ENCODE measurements at regions not wholly inside any gene's neighbourhood (a gene's known extent, or its start where the extent isn't known, plus 50 kb on each side); places are given as distances from the start of the nearest gene placed in this dataset.
"Not testable (repeated sequence)": the region's sequence is repeated elsewhere in the genome, so short reads cannot be mapped to it uniquely, and the experiment has no call there.

DNA sequence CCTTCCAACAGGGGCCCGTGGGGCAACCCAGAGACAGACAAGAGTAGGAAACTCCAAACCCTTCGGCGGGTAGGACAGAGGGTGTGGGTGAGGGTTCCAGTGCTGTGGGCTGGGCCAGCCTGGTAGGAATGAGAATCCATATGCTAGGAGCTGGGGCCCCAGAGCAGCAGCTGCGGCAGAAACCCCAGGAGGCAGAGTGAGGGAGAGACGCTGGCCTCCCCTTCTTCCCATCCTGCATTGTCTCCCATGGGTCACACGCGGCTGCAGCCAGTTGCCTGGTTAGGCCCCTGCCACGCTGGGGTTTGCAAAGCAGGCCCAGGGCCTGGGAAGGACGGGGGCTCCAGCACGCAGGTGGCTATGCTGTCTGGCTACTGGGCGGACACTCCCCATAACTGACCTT lies 113.1 kb upstream of the CCZ1B start:
- not testable (repeated sequence) for DNase-seq

DNA sequence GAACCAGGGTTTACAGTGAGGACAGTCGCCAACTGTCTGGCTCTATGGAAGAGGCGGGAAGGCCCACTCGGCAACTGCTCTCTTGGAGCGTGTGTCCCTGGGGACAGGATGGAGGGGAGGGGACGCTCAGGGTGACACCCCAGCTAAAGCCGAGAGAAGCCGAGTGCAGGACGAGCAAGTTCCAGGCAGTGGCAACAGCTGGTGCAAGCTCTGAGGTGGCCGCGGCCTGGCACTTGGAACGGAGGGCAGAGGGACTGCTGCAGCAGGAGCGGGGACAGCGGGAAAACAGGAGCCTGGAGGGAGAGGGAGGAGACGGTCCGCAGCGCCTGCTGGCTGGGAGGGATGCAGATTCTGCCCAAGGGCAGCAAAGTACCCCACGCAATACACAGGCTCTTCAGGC lies 113.8 kb upstream of the CCZ1B start:
- DNase-seq, result not testable (repeated sequence)

DNA sequence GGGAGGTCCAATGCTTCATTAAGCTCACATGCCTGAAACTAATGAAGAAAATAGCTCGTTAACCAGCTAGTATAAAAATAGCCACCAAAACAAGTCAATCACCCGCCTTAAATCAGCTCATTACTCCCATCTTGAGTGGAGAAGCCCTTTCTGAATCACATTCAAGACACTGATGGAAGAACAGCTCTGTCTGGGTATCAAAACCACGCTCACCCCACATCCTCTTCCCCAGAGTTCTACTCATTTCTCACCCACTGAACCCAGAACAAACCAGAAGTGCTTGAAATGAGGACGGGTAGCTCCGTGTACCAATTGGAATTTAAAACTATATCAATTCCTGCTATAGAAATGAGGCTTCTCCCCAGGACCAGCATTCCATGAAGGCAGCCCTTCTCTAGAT lies 120.8 kb upstream of the CCZ1B start:
- DNase-seq, result not testable (repeated sequence)

GRCh38 chr7:6950231-6950630 lies 124.2 kb upstream of the CCZ1B start:
- DNase-seq, result not testable (repeated sequence)

DNA sequence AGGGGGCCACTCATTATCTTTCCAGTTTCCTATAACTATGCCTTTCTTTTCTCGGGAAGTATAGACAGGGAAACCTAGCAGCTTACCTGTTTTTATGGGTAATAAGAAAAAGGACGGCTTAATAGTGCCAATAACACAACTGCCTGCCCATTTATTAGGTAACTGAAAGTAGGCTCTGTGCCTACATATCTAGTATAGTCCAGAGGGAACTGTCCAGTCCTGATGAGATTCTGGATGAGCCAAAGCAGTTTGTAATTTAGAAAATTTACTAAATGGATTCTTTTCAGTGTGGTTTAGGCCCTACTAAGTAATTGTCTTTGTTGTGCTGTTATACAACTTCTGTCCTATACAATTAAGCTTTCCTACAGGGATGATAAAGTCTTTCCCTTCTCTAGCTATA lies 125.5 kb upstream of the CCZ1B start:
- not testable (repeated sequence) for DNase-seq

GRCh38 chr7:6953138-6953797 lies 127.2 kb upstream of the CCZ1B start:
- not testable (repeated sequence) for DNase-seq

DNA sequence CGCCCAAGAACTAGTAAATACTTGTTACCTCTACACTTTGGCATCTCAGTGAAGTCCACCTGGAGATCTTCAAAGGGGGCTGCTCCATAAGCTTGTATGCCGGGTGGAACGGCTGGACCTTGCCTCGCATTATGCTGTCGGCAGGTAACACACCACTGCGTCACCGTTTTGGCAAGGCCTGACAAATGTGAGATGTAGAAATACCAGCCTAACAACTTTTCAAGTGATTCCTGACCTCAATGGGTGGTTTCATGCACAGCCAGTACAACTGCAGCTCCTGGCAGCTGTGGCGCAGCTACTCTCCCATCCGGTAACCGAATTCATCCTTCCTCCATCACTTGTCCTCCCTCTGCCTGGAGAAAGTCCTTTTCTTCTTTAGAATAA lies 127.7 kb upstream of the CCZ1B start:
- not testable (repeated sequence) for DNase-seq

- not testable (repeated sequence) for DNase-seq
Measured at GRCh38 chr7:6955385-6955784, 129.3 kb upstream of the CCZ1B start.

- DNase-seq, result not testable (repeated sequence)
Measured at GRCh38 chr7:6955990-6956566, 130.0 kb upstream of the CCZ1B start.

- DNase-seq, result not testable (repeated sequence)
Measured at GRCh38 chr7:6958371-6958770, 132.3 kb upstream of the CCZ1B start.

- DNase-seq, result not testable (repeated sequence)
Measured at GRCh38 chr7:6959942-6960341, 133.9 kb upstream of the CCZ1B start.

DNA sequence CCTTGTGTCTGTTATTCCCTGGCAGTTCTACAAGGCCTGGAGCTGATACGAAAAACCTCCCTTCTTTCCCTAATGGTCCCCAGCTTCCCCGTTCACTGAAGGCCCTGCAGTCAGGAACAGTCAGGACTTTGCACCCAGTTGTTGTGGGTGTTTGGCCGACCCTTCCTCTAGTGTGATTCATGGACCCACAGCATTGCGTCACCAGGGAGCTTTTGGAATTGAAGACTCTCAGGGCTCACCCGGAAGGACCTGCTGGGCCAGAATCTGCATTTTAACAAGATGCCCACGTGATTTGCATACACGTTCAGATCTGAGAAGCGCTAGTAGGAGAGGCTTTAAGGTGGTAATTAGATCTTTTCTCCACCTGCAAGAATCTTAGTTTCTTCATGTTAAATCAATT lies 136.8 kb upstream of the CCZ1B start:
- DNase-seq, result not testable (repeated sequence)

GRCh38 chr7:6965051-6965450 lies 139.0 kb upstream of the CCZ1B start:
- DNase-seq, result peak; percentile 62 to 67

GRCh38 chr7:6970180-6970579 lies 144.1 kb upstream of the CCZ1B start:
- DNase-seq, result not testable (repeated sequence)

DNA sequence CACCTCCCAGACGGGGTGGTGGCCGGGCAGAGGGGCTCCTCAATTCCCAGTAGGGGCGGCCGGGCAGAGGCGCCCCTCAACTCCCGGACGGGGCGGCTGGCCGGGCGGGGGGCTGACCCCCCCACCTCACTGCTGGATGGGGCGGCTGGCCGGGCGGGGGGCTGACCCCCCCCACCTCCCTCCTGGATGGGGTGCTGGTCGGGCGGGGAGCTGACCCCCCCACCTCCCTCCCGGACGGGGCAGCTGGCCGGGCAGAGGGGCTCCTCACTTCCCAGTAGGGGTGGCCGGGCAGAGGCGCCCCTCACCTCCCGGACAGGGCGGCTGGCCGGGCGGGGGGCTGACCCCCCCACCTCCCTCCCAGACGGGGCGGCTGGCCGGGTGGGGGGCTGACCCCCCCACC lies 148.8 kb upstream of the CCZ1B start:
- DNase-seq, result not testable (repeated sequence)

GRCh38 chr7:6975346-6975745 lies 149.3 kb upstream of the CCZ1B start:
- DNase-seq, result not testable (repeated sequence)

- DNase-seq, result not testable (repeated sequence)
Measured at GRCh38 chr7:6977368-6977767, 151.3 kb upstream of the CCZ1B start.

GRCh38 chr7:6978326-6978725 lies 152.3 kb upstream of the CCZ1B start:
- DNase-seq, result not testable (repeated sequence)

- not testable (repeated sequence) for DNase-seq
Measured at GRCh38 chr7:6979456-6979855, 153.4 kb upstream of the CCZ1B start.

DNA sequence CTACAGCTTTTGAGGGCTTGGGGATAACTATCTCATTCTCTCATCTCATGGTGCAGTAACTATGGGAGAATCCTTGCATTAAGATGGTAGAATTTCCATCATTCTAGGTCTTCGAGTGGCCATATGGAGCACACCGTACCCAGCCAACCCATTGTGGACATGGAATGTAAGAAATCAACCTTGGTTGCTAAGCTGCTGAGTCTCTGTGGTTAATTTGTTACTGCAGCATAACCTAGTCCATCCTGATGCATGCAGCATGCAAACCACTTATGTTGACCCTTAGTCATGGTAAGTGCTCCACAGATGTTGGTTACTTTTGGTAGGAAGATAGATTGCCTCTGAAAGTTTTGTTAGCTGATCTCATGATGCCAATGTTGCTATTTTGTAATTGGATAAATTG lies 156.3 kb upstream of the CCZ1B start:
- not testable (repeated sequence) for DNase-seq

DNA sequence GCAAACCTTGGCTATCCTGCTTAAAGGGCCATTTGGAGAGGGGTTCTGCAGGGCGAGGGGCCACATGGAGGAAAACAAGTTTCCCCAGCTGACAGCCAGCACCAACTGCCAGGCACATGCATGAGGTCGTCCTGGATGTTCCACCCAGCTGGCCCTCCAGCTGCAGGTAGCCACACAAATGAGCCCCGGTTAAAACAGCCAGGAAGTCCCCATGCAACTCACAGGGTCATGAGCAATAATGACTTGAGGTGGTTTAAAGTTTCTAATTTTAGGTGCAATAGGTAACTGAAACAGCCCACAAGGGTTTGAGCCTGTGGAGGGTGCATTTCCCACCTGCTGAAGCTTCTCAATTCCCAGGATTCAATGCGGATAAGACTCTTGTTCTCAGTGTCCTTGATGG lies 160.8 kb upstream of the CCZ1B start:
- DNase-seq, result not testable (repeated sequence)

DNA sequence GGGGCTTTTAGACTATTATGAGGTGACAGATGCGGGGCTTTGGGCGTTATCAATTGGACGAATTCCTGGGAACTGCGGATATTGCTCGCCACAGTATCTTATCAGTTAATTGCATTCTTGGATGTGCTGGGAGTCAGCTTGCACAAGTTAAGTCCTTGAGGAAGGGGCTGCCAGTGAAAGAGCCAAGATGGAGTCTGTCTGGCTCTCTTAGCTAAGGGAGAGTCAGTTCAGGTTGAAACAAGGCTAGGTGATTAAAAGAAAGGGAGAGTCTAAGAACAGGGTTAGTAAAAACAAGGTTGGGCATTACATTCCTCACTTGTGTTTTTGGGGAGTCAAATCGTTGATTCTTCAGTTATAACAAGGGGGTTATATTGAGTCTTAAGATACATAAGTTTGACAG lies 162.5 kb upstream of the CCZ1B start:
- not testable (repeated sequence) for DNase-seq

GRCh38 chr7:6989968-6990367 lies 163.9 kb upstream of the CCZ1B start:
- DNase-seq, result not testable (repeated sequence)

DNA sequence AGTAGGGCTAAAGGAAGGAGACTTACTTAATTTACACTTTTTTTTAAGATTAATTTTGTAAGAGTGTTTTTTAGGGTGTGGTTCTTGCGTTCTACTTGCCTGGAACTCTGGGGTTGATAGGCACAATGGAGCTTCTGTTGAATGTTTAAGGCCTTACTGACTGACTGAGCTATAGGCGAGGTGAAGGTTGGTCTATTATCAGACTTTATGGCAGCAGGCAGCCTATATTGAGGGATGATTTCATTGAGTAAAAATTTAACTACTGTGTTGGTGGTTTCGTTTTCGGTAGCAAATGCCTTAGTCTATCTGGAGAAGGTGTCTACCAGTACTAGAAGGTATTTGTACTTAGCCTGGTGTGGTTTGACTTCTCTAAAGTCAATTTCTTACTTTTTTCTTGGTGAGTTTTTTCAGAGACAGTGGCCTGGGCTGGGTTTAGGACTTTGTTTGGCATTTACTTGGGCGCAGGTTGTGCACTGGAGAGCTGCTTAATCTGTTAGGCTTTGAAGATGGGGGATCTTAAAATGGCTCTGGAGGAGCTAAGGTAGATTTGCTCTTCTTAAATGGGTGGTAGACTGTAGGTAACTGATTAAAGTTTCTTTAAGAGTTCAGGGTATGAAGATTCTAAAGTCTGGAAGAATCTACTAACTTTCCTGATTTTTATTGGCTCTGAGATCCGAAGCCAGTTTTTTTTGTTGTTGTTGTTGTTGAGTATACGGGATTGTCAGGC lies 164.5 kb upstream of the CCZ1B start:
- DNase-seq, result not testable (repeated sequence)

All from stimulated activated CD4-positive, alpha-beta T cell treated with anti-CD3 and anti-CD28 coated beads, Interleukin-2, amount 100 ng/mL, for 48 hours (primary cell).